ENCODE measurements at regions not wholly inside any gene's neighbourhood (a gene's known extent, or its start where the extent isn't known, plus 50 kb on each side); places are given as distances from the start of the nearest gene placed in this dataset.

GRCh38 chr2:103814016-103814415, 1039.9 kb upstream of the POU3F3 start:
- no peak for DNase-seq

DNA sequence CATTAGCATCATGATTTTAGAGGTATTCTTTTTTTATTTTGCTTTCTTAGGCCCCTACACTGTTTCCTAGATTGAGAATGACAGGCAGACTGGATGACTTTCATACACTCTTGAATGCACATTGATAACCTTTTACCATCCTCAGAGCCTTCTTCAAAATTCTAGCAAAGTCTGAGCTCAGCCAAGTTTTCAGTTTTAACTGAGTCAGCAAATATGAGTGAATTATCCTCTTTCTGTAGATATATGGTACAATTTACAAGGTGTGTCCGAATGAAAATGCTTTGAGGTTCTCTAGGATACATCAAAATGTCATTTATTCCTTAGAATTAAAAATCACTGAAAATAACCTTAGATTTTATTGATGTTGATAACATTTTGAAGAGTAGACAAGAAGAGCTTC, 1038.2 kb upstream of the POU3F3 start:
- DNase-seq, result no peak

DNA sequence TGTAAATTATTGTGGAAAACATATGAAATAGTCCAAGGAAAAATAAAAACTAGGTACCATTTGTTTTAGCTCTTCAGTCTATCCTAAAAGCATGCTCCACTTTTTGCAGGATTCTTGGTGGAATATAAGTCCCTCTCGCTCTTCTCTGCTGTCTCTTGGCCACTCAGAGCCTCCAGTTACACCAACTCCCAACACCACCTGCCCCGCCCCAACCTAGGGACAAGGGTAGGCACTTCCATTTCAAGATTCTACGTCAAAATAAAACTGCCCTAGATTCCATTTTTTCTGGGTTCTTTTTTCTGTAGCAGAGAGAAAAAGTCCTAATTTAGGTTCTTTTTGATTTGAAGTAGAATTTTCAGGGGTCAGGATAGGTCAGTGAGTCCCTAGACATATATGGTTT, 1036.2 kb upstream of the POU3F3 start:
- DNase-seq, result no peak

GRCh38 chr2:103818176-103818575, 1035.7 kb upstream of the POU3F3 start:
- no peak for DNase-seq

DNA sequence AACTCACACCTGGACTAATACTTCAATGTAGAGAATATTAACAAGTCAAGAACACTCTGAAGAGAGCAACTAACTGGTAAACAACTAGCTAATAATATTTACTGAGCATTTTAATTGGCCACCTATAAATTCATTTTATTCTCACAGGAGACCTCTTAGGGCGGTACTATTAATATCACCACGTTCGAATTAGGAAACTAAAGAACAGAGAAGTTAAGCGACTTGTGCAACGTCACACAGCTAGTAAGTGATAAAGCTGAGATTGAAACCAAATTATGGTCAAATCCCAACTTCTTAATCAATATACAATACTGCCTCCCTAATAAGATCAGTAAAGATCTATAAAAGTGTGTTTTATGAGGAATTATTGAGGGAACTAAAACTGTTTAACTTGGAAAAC, 1034.3 kb upstream of the POU3F3 start:
- no peak for DNase-seq

- DNase-seq, result no peak
These were observed 1030.1 kb upstream of the POU3F3 start for GRCh38 chr2:103823847-103824246.

DNA sequence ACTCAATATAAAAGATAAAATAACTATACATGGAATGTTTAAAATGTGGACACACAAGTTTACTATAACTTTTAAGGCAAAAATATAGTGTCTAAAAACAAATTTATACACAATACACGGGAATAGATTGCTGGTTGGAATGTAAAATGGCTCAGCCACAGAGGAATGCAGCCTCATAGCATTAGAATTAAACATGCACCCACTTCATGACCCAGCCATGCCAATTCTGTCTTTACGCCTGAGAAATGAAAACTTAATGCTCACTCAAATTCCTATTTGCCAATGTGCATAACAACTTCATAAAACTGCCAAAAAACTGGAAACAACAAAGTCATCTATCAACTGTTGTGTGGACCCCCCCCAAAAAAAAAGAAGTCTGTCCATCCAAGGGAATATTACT, 1006.6 kb upstream of the POU3F3 start:
- DNase-seq, result no peak

GRCh38 chr2:103859238-103859637, 994.7 kb upstream of the POU3F3 start:
- no peak for DNase-seq

GRCh38 chr2:103860016-103860415, 993.9 kb upstream of the POU3F3 start:
- no peak for DNase-seq

DNA sequence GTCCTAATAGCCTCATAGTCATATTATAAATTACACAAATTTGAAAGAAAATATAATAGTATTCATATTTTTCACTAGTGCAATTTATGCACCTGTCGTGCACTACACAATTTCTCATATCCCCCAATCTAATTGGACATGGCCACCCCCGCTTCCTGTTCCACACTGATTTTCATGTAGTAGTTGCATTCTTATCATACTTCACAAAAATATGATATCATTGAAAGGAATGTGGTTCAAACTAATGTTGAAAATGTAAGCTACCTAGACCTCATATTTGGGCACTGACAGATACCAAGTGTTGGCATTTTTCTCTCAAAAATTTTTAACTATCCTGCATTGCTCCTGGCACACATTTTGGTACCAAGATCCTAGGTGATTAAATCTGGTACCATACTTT, 985.5 kb upstream of the POU3F3 start:
- no peak for DNase-seq

- no peak for DNase-seq
These were observed 980.1 kb upstream of the POU3F3 start for GRCh38 chr2:103873716-103874351.

DNA sequence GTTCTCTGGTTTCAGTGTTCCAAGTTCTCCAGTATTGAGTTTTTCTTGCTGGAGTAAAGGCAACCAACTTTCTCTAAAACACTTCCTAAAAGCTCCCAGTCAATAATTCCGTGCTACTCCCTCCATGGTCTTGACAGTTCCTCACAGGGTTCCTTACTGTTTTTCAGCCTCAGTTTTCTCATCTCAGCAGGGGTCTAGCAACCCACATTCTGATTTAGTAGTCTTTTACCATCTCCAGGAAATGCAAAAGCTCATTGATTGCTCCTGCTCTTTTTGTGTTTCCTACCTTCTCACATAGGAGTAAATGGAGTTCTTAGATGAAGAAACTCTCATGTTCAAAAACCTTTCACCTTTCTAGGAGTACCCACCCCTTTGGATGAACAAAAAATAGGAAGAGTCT, 978.8 kb upstream of the POU3F3 start:
- no peak for DNase-seq

GRCh38 chr2:103875531-103875930, 978.4 kb upstream of the POU3F3 start:
- DNase-seq, result no peak

DNA sequence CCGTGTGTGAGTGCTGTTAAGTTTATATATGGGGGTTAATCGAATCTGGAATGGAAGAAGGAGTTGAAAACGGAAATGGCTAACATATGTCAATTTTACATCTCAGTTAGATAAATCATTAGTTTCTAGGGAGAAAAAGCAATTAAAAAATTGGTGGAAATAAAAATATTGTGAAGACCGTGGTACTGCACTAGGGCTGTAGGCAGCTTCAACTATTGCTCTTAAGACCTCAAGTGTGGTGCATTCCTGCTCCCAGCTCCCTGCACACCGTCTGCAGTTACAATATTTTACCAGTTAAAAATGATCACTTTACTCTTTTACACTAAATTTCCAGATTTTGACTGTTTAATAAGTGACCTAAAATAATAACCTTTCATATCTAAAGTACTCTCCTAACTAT, 977.3 kb upstream of the POU3F3 start:
- DNase-seq, result no peak

- no peak for DNase-seq
These were observed 974.8 kb upstream of the POU3F3 start for GRCh38 chr2:103879101-103879500.

- DNase-seq, result no peak
These were observed 973.7 kb upstream of the POU3F3 start for GRCh38 chr2:103880081-103880834.

GRCh38 chr2:103887625-103888024, 966.3 kb upstream of the POU3F3 start:
- no peak for DNase-seq

DNA sequence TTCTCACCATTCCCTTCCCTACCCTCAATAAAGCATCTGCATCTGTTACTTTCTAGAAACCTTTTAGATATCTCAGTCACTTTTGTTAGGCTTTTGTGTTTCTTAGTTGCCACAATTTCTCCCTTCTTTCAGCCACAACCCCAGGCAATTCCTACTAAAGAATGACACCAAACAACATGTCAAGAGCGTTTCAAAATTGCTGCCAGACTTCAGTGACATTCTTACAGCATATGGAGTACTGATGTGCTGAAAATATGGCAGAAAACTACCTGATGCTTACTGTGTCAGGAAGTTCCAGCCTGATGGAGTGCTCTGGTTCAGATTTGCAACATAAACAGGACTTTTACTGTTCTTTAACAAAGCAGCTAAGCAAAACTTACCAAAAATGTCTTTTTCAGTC, 957.7 kb upstream of the POU3F3 start:
- no peak for DNase-seq

DNA sequence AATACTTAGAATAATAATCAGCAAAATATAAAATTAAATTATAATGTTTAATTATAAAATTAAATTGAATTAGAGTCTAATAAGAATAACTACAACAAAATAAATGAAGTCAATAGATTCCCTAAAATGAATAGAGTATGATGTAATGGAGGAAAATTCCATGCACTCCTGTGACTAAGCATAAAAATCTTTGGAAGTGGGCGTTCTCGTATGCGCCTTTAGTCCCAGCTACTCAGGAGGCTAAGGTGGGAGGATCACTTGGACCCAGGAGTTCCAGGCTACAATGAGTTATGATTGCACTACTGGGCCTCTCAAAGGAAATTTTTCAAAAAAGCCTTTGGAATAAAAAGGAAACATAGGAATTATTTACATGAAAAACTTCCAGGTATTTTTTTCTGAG, 955.4 kb upstream of the POU3F3 start:
- no peak for DNase-seq

GRCh38 chr2:103902347-103902746, 951.6 kb upstream of the POU3F3 start:
- DNase-seq, result no peak

GRCh38 chr2:103921161-103921560, 932.8 kb upstream of the POU3F3 start:
- DNase-seq, result no peak

- DNase-seq, result no peak
These were observed 911.7 kb upstream of the POU3F3 start for GRCh38 chr2:103942199-103942598.

GRCh38 chr2:103945083-103945482, 908.8 kb upstream of the POU3F3 start:
- DNase-seq, result no peak

- DNase-seq, result peak; percentile 19
These were observed 894.5 kb upstream of the POU3F3 start for GRCh38 chr2:103959174-103960128.

Measured in NCI-H446 treated with DMSO at 0.1 percent for 48 hours (cell line).